Neural cell (in vitro differentiated cells): ENCODE measurements at regions not wholly inside any gene's neighbourhood (a gene's known extent, or its start where the extent isn't known, plus 50 kb on each side); places are given as distances from the start of the nearest gene placed in this dataset.

Source experiments
- H2AFZ ChIP-seq: fragments of 200-600, 300-800 bp; sonication (generic), shearing (Covaris generic); 2 replicates; pipeline ENCODE4 v1.6.0; 2014; ENCODE audit warnings: low read depth, mild to moderate bottlenecking, antibody characterized with exemption, low read length, moderate library complexity
- H3F3A ChIP-seq: fragments of 200-600 bp; shearing (Covaris generic); 2 replicates; pipeline ENCODE4 v1.6.1; 2016; ENCODE audit warnings: mild to moderate bottlenecking, moderate library complexity, mixed read lengths, antibody characterized with exemption, low read length; ENCODE audit not compliant: insufficient read depth, poor library complexity, severe bottlenecking
- H3K27ac ChIP-seq: fragments of 200-600, 300-800 bp; sonication (generic), shearing (Covaris generic); 2 replicates; pipeline ENCODE4 v1.5.1; 2014; ENCODE audit warnings: mild to moderate bottlenecking, low read length, moderate library complexity
- H3K27me3 ChIP-seq: fragments of 300-800, 200-600 bp; sonication (generic), shearing (Covaris generic); 2 replicates; pipeline ENCODE4 v1.6.0; 2014; ENCODE audit warnings: mild to moderate bottlenecking, low read depth, low read length, moderate library complexity; ENCODE audit not compliant: insufficient read depth
- H3K36me3 ChIP-seq: fragments of 300-800, 200-600 bp; sonication (generic), shearing (Covaris generic); 2 replicates; pipeline ENCODE4 v1.5.1; 2014; ENCODE audit warnings: mild to moderate bottlenecking, antibody characterized with exemption, low read length, moderate library complexity; ENCODE audit not compliant: insufficient read depth
- H3K4me2 ChIP-seq: fragments of 300-800, 200-600 bp; sonication (generic), shearing (Covaris generic); 2 replicates; pipeline ENCODE4 v1.6.0; 2014; ENCODE audit warnings: mild to moderate bottlenecking, low read length
- H3K4me3 ChIP-seq: fragments of 300-800, 200-600 bp; sonication (generic), shearing (Covaris generic); 2 replicates; pipeline ENCODE4 v1.5.1; 2014; ENCODE audit warnings: mild to moderate bottlenecking, low read length, moderate library complexity
- H3K79me2 ChIP-seq: fragments of 200-600 bp; shearing (Covaris generic); replicated peaks from 2 replicates; pipeline ENCODE4 v1.6.0; 2014; ENCODE audit warnings: mild to moderate bottlenecking, low read length, moderate library complexity; ENCODE audit not compliant: insufficient read depth
- H3K9ac ChIP-seq: fragments of 300-800, 200-600 bp; sonication (generic), shearing (Covaris generic); 2 replicates; pipeline ENCODE4 v1.6.1; 2016; ENCODE audit warnings: mild to moderate bottlenecking, low read length, mixed read lengths
- H3K9me2 ChIP-seq: fragments of 200-600 bp; shearing (Covaris generic); 2 replicates; pipeline ENCODE4 v1.6.1; 2016; ENCODE audit warnings: mild to moderate bottlenecking, low read length, mixed read lengths; ENCODE audit not compliant: insufficient read depth
- H3K9me3 ChIP-seq: fragments of 200-600, 300-800 bp; sonication (generic), shearing (Covaris generic); 2 replicates; pipeline ENCODE4 v1.6.1; 2016; ENCODE audit warnings: mild to moderate bottlenecking, mixed run types, low read length, moderate library complexity, mixed read lengths
- H4K20me1 ChIP-seq: fragments of 200-600 bp; shearing (Covaris generic); 2 replicates; pipeline ENCODE4 v1.6.1; 2016; ENCODE audit warnings: mild to moderate bottlenecking, mixed run types; ENCODE audit not compliant: insufficient read depth
- CTCF ChIP-seq: fragments of 450-650 bp; IDR thresholded peaks from 2 replicates; pipeline ENCODE4 v1.5.1; 2014; ENCODE audit warnings: antibody characterized with exemption, mild to moderate bottlenecking, moderate library complexity; ENCODE audit not compliant: poor library complexity, severe bottlenecking
- EP300 ChIP-seq: fragments of 450-650 bp; conservative IDR thresholded peaks from 2 replicates; pipeline ENCODE4 v1.6.1; 2014; ENCODE audit warnings: antibody characterized with exemption, mild to moderate bottlenecking, moderate library complexity; ENCODE audit not compliant: poor library complexity, severe bottlenecking
- EZH2 ChIP-seq: fragments of 200-600, 300-800 bp; shearing (Covaris generic), sonication (generic); IDR thresholded peaks from 2 replicates; pipeline ENCODE4 v1.6.1; 2014; ENCODE audit warnings: antibody characterized with exemption, low read length, borderline replicate concordance, mild to moderate bottlenecking; ENCODE audit not compliant: insufficient read depth, poor library complexity, severe bottlenecking
- MXI1 ChIP-seq: fragments of 450-650 bp; conservative IDR thresholded peaks from 2 replicates; pipeline ENCODE4 v1.6.1; 2014; ENCODE audit warnings: antibody characterized with exemption, mild to moderate bottlenecking; ENCODE audit not compliant: poor library complexity, severe bottlenecking
- POLR2AphosphoS5 ChIP-seq: IDR thresholded peaks from 2 replicates; pipeline ENCODE4 v1.6.1; 2012
- RAD21 ChIP-seq: fragments of 450-650 bp; conservative IDR thresholded peaks from 2 replicates; pipeline ENCODE4 v1.6.1; 2014; ENCODE audit warnings: antibody characterized with exemption, mild to moderate bottlenecking, moderate library complexity
- REST ChIP-seq: IDR thresholded peaks from 2 replicates; pipeline ENCODE4 v1.6.1; 2012; ENCODE audit warnings: borderline replicate concordance
- SMC3 ChIP-seq: fragments of 450-650 bp; conservative IDR thresholded peaks from 2 replicates; pipeline ENCODE4 v1.6.1; 2014; ENCODE audit warnings: antibody characterized with exemption, mild to moderate bottlenecking, moderate library complexity; ENCODE audit not compliant: poor library complexity
- TAF1 ChIP-seq: IDR thresholded peaks from 2 replicates; pipeline ENCODE4 v1.6.1; 2012; ENCODE audit warnings: low read depth

- Histone ChIP-seq H3K79me2 (no peaks in the 10 kb centered on the region), H3K36me3 (no peaks in the 10 kb centered on the region), H3K4me2 (no peak overlapping the region), H3K27ac (no peak overlapping the region), H3K27me3 (no peaks in the 10 kb centered on the region), H3K9ac (no peak overlapping the region), H3K9me2 (no peaks in the 10 kb centered on the region), H3K9me3 (no peaks in the 10 kb centered on the region), H3F3A (no peaks in the 10 kb centered on the region), H4K20me1 (no peaks in the 10 kb centered on the region), H3K4me3 (no peak overlapping the region), H2AFZ (no peak overlapping the region)
- TF ChIP-seq RAD21 (no peak), TAF1 (no peak), MXI1 (no peak), EP300 (no peak), REST (no peak), POLR2AphosphoS5 (no peak), SMC3 (no peak)
Measured at GRCh38 chr18:1052301-1052700, 147.6 kb downstream of the ADCYAP1 start.

GRCh38 chr18:1053331-1054315 is 149.0 kb downstream of the ADCYAP1 start:
- Histone ChIP-seq H3K4me2 (no peak overlapping the region), H3K79me2 (no peaks in the 10 kb centered on the region), H3F3A (no peaks in the 10 kb centered on the region), H3K9ac (no peak overlapping the region), H3K27me3 (no peaks in the 10 kb centered on the region), H3K4me3 (no peak overlapping the region), H3K36me3 (no peaks in the 10 kb centered on the region), H3K9me2 (no peaks in the 10 kb centered on the region), H3K27ac (no peak overlapping the region), H3K9me3 (no peaks in the 10 kb centered on the region), H2AFZ (no peak overlapping the region), H4K20me1 (no peaks in the 10 kb centered on the region)
- no peak for TF ChIP-seq POLR2AphosphoS5
- TF ChIP-seq SMC3 = no peak
- no peak for TF ChIP-seq RAD21
- TF ChIP-seq CTCF = no peak
- no peak for TF ChIP-seq REST
- TF ChIP-seq EZH2 = no peak
- no peak for TF ChIP-seq EP300
- no peak for TF ChIP-seq TAF1
- no peak for TF ChIP-seq MXI1
